GM12892 (cell line): ENCODE measurements at regions not wholly inside any gene's neighbourhood (a gene's known extent, or its start where the extent isn't known, plus 50 kb on each side); places are given as distances from the start of the nearest gene placed in this dataset.

Experiments
- POLR2A ChIP-seq: IDR thresholded peaks from 2 replicates; pipeline ENCODE4 v1.6.1; 2011; ENCODE audit warnings: low read depth, low read length, control low read depth
- POLR2AphosphoS5 ChIP-seq: IDR thresholded peaks from 2 replicates; pipeline ENCODE4 v1.6.1; 2011; ENCODE audit warnings: low read depth, low read length, control low read depth

- no peak for TF ChIP-seq POLR2A
- no peak for TF ChIP-seq POLR2AphosphoS5
Observed at GRCh38 chr5:57836331-57836730, 353.7 kb upstream of the ACTBL2 start.
